Heart left ventricle (tissue), 13 donors: ENCODE measurements at regions not wholly inside any gene's neighbourhood (a gene's known extent, or its start where the extent isn't known, plus 50 kb on each side); places are given as distances from the start of the nearest gene placed in this dataset.

Experiments used
- CTCF ChIP-seq, 12 donors: fragments of 200-600 bp; sonication (generic) in 4 of 12; IDR thresholded peaks; one replicate each; pipeline versions ENCODE4 v1.5.0 to v1.8.0; 2018 to 2022; ENCODE audit warnings: antibody characterized with exemption in 12 of 12, mild to moderate bottlenecking in 5 of 12
- POLR2A ChIP-seq, 2 donors: fragments of 450-650 bp; IDR thresholded peaks; one replicate each; pipeline ENCODE4 v1.6.1; 2017; ENCODE audit warnings: antibody characterized with exemption in 2 of 2, mild to moderate bottlenecking in 2 of 2, moderate library complexity in 2 of 2
- donor health status: ischemic (EF 13 %, LVEDD 7.1; RV severe dilation, severe dysfunction).
- donor health status: DM: no; HTN: yes; CAD: no.
- donor health status: DM: no; HTN: no; CAD: no.
- donor health status: ischemic (EF 25% LVEDD 6.9; RV normal size, moderate dysfunction).
- donor health status: ischemic (EF 25% LVEDD 5.7; RV mildly dilated, moderate dysfunction).
- donor health status: ischemic (EF 35%, LVEDD 5.7; RV mildly dilated, moderate dysfunction).
- donor health status: nonischemic (EF 11% LVEDD 7.7; RV severe dilation, severe dysfunction).
- donor health status: DM: yes; HTN: yes; CAD: no.
- donor health status: PGD.
- donor health status: ischemic (EF 29% LVEDD 5.4; RV normal size, mild dysfunction).
- donor health status: nonischemic (EF 23%, LVEDD 6.1; RV moderate dilation, normal function).

DNA sequence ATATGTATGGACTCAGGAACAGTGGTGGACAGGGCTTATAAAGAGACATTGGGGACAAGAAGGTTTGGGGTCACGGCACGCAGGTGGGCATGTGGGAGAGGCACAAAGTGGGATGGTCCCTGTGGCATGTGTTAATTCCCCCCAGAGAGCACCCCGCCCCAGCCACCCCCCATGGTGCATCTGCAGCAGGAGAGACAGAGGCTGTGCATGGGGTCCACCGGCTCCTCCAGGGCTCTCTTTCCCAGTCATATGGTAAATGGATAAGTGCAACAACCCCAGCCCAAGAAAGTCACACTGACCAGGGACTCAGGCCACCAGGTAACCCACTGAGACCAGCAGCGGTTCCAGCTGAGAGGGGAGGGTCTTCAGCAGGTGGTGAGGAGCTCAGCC is 242.1 kb downstream of the BCL11B start:
- TF ChIP-seq CTCF (IDR thresholded peaks at IDR 0.05): no peak
- TF ChIP-seq POLR2A (IDR thresholded peaks at IDR 0.05): no peak
